CD4-positive, alpha-beta T cell (primary cell): ENCODE measurements at regions not wholly inside any gene's neighbourhood (a gene's known extent, or its start where the extent isn't known, plus 50 kb on each side); places are given as distances from the start of the nearest gene placed in this dataset.

Experiments used
- ATAC-seq: fragments of 200-7000 bp; cut with Tn5 transposase; one replicate; pipeline ENCODE4 v1.10.0; 2022; ENCODE audit warnings: mild to moderate bottlenecking; ENCODE audit not compliant: poor library complexity
- CTCF ChIA-PET: fragments of 350-600 bp; sonication (Branson Sonifier 250); formaldehyde crosslinking; loops from one replicate; lab custom pipeline; 2021; ENCODE audit warnings: antibody characterized with exemption, inconsistent platforms; lab: Charles Lee
- POLR2A ChIA-PET: fragments of 350-600 bp; sonication (Branson Sonifier 250); formaldehyde crosslinking; loops from one replicate; lab custom pipeline; 2021; ENCODE audit warnings: antibody characterized with exemption, inconsistent platforms; lab: Charles Lee
- DNase-seq, 14 experiments: peaks; one replicate each; pipeline ENCODE4 v3.0.0-alpha.2; 2013 to 2020; ENCODE audit warnings: mixed read lengths in 2 of 14
- H3K27ac ChIP-seq, 2 donors: one replicate each; pipeline versions ENCODE4 v1.5.1 to v1.7.0; 2013; ENCODE audit warnings: low read length in 2 of 2, low read depth in 1 of 2, mild to moderate bottlenecking in 1 of 2
- H3K27me3 ChIP-seq, 2 experiments: 1 replicate in 1 of 2; 2 replicates in 1 of 2; pipeline versions ENCODE4 v1.6.1 to v1.7.0; 2013; ENCODE audit warnings: low read length in 2 of 2, control low read depth in 1 of 2, mild to moderate bottlenecking in 1 of 2, moderate library complexity in 1 of 2; ENCODE audit not compliant: insufficient read depth in 2 of 2, control insufficient read depth in 1 of 2
- H3K36me3 ChIP-seq: one replicate; pipeline ENCODE4 v1.6.1; 2013; ENCODE audit warnings: low read length, control low read depth; ENCODE audit not compliant: insufficient read depth
- H3K4me1 ChIP-seq: one replicate; pipeline ENCODE4 v1.6.1; 2013; ENCODE audit warnings: low read length, control low read depth; ENCODE audit not compliant: insufficient read depth
- H3K4me3 ChIP-seq: one replicate; pipeline ENCODE4 v1.5.1; 2013; ENCODE audit warnings: mild to moderate bottlenecking, low read length, moderate library complexity
- H3K9me3 ChIP-seq, 2 experiments: 1 replicate in 1 of 2; 2 replicates in 1 of 2; pipeline versions ENCODE4 v1.6.1 to v1.7.0; 2013; ENCODE audit warnings: low read length in 2 of 2, mild to moderate bottlenecking in 2 of 2, control low read depth in 1 of 2, moderate library complexity in 1 of 2; ENCODE audit not compliant: control insufficient read depth in 1 of 2, insufficient read depth in 1 of 2
- H3K27ac Mint-ChIP-seq: one replicate; pipeline ENCODE4 v1.8.0; 2020; ENCODE audit warnings: mixed read lengths
- H3K27me3 Mint-ChIP-seq: one replicate; pipeline ENCODE4 v1.8.0; 2021; ENCODE audit warnings: mixed read lengths
- H3K36me3 Mint-ChIP-seq: one replicate; pipeline ENCODE4 v1.8.0; 2021; ENCODE audit warnings: low read depth, mixed read lengths
- H3K4me1 Mint-ChIP-seq: one replicate; pipeline ENCODE4 v1.8.0; 2021; ENCODE audit warnings: low read depth, mixed read lengths
- H3K4me3 Mint-ChIP-seq: one replicate; pipeline ENCODE4 v1.8.0; 2020; ENCODE audit warnings: mild to moderate bottlenecking, mixed read lengths
- H3K9me3 Mint-ChIP-seq: one replicate; pipeline ENCODE4 v1.8.0; 2020; ENCODE audit warnings: mixed read lengths
- intact Hi-C, 2 experiments: fragments of 100-400 bp; cut with DNase I in 1 of 2; cut with micrococcal nuclease in 1 of 2; formaldehyde crosslinking; loops; one replicate each; pipeline versions ENCODE4 v1.15.1 to v1.9.0; 2023 to 2025; cut with DNase I, micrococcal nuclease
- TF ChIP-seq, protein P1 (sequence below): fragments of 200-600 bp; IDR thresholded peaks from one replicate; pipeline ENCODE4 v1.8.0; 2022; ENCODE audit warnings: antibody characterized with exemption, mild to moderate bottlenecking

DNA sequence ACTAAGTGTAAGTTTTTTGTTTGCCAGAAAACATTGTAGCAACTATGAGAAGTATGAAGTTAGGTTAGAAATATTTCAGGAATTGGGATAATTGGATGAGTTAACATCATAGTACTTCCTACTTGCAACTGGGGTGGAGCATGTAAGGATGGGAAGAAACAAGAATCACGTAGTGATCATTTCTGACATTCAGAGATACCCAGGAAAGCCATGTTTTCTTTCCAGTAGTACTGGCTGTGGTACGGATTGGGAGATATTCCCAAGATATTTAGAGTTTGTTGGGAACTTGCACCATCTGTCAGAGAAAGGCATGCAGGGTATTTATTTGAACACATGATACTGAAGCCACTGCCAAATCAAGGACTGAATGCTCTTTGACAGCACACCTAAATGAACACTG lies 87.6 kb upstream of the SLC4A4 start:
- Histone ChIP-seq H3K27ac (no peak overlapping the region), H3K4me1 (no peaks in the 10 kb centered on the region), H3K27me3 (no peaks in the 10 kb centered on the region), H3K9me3 (no peaks in the 10 kb centered on the region), H3K36me3 (no peaks in the 10 kb centered on the region), H3K4me3 (no peak overlapping the region)
- Mint-ChIP-seq H3K4me3 (no peak overlapping the region), H3K4me1 (no peaks in the 10 kb centered on the region), H3K9me3 (no peaks in the 10 kb centered on the region), H3K36me3 (no peaks in the 10 kb centered on the region), H3K27ac (no peak overlapping the region), H3K27me3 (no peaks in the 10 kb centered on the region)
- TF ChIP-seq, protein P1, sequence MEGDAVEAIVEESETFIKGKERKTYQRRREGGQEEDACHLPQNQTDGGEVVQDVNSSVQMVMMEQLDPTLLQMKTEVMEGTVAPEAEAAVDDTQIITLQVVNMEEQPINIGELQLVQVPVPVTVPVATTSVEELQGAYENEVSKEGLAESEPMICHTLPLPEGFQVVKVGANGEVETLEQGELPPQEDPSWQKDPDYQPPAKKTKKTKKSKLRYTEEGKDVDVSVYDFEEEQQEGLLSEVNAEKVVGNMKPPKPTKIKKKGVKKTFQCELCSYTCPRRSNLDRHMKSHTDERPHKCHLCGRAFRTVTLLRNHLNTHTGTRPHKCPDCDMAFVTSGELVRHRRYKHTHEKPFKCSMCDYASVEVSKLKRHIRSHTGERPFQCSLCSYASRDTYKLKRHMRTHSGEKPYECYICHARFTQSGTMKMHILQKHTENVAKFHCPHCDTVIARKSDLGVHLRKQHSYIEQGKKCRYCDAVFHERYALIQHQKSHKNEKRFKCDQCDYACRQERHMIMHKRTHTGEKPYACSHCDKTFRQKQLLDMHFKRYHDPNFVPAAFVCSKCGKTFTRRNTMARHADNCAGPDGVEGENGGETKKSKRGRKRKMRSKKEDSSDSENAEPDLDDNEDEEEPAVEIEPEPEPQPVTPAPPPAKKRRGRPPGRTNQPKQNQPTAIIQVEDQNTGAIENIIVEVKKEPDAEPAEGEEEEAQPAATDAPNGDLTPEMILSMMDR: no peak
- ChIA-PET CTCF (no interaction called here), POLR2A (no interaction called here)
- intact Hi-C loops: no loop called here
- ATAC-seq (no peak), DNase-seq (no peak)

DNA sequence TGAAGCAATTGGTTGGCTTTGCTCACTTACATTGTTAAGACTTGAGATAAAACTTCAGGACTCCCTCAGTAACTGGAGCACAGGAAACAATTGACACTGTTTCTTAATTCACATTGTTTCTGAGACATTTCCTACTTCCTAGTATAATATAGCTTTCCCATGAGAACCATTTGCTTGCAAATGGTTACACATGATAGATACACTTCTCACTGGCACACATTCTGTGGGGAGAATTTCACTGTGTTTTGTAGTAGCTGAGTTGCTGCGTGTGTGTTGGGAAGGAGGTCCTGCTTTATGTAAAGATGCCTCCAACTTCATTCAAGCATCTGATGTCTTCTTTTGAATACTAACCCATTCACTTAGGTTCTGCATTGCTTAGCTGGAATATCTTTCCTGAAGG lies 85.3 kb upstream of the SLC4A4 start:
- TF ChIP-seq, protein P1: no peak
- H3K27ac Mint-ChIP-seq: no peak overlapping the region
- intact Hi-C loops: no loop called here
- Histone ChIP-seq H3K9me3 (no peaks in the 10 kb centered on the region), H3K27ac (no peak overlapping the region), H3K36me3 (no peaks in the 10 kb centered on the region), H3K27me3 (no peaks in the 10 kb centered on the region), H3K4me1 (no peaks in the 10 kb centered on the region), H3K4me3 (no peak overlapping the region)
- no peaks in the 10 kb centered on the region for H3K4me1 Mint-ChIP-seq
- H3K36me3 Mint-ChIP-seq: no peaks in the 10 kb centered on the region
- no peak overlapping the region for H3K4me3 Mint-ChIP-seq
- POLR2A ChIA-PET: no interaction called here
- ATAC-seq: no peak
- no peaks in the 10 kb centered on the region for H3K27me3 Mint-ChIP-seq
- H3K9me3 Mint-ChIP-seq: no peaks in the 10 kb centered on the region
- CTCF ChIA-PET: no interaction called here
- DNase-seq: no peak

DNA sequence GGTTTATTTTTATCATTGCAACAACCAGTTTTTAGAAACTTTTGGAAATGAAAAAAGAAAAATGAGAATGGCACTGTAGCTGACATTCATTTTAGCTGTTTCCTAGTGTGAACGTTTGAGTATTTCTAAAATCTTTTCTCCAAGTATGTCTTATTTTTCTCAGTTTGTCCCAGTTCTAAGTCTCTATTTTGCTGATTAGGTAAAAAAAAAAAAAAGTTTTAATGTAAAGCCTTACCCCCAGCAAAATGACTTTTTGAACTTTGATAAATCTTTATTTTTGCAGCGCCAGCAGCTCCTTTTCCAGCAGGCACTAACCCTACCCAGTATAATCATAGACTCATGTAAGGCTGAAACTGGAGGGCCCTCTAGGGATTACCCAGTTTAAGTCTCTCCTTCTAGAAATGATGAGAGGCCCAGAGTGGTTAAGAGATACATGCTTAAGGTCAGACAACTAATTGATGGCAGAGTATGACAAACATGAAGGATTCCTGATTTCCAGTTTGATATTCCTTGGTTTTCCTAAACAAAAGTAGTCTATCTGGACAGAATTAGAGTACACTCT lies 84.3 kb upstream of the SLC4A4 start:
- no peaks in the 10 kb centered on the region for H3K4me1 ChIP-seq
- H3K9me3 ChIP-seq: no peaks in the 10 kb centered on the region
- ATAC-seq: no peak
- ChIA-PET POLR2A (no interaction called here), CTCF (no interaction called here)
- H3K36me3 ChIP-seq: no peaks in the 10 kb centered on the region
- H3K27ac ChIP-seq: no peak overlapping the region
- no peak for DNase-seq
- intact Hi-C loops: no loop called here
- no peaks in the 10 kb centered on the region for H3K27me3 ChIP-seq
- no peaks in the 10 kb centered on the region for H3K4me1 Mint-ChIP-seq
- TF ChIP-seq, protein P1: no peak
- H3K27ac Mint-ChIP-seq: no peak overlapping the region
- H3K4me3 Mint-ChIP-seq: no peak overlapping the region
- no peaks in the 10 kb centered on the region for H3K9me3 Mint-ChIP-seq
- H3K4me3 ChIP-seq: no peak overlapping the region
- no peaks in the 10 kb centered on the region for H3K27me3 Mint-ChIP-seq
- H3K36me3 Mint-ChIP-seq: no peaks in the 10 kb centered on the region
